ENCODE measurements at regions not wholly inside any gene's neighbourhood (a gene's known extent, or its start where the extent isn't known, plus 50 kb on each side); places are given as distances from the start of the nearest gene placed in this dataset.

- no peak overlapping the region for H3K4ac ChIP-seq (ENCODE audit: low read length)
- no peak overlapping the region for H2BK5ac ChIP-seq (ENCODE audit: low read length)
- H3K14ac ChIP-seq (ENCODE audit: low read length), result no peak overlapping the region
- no peak overlapping the region for H2AFZ ChIP-seq (ENCODE audit: low read length)
- H3K23ac ChIP-seq (ENCODE audit: low read depth, low read length, poor library complexity), result no peak overlapping the region
- no CpG with 5 or more reads among the region's 3 CpGs for WGBS, 2 donors (ENCODE audit: extremely low coverage in 2 of 2, insufficient read length in 2 of 2, insufficient replicate concordance in 1 of 2)
- H3K18ac ChIP-seq (ENCODE audit: low read length), result no peak overlapping the region
- H3K27ac ChIP-seq (replicated peaks; ENCODE audit: low read length), result no peak overlapping the region
- no peak overlapping the region for H2AK5ac ChIP-seq (ENCODE audit: low read depth, low read length)
- no peaks in the 10 kb centered on the region for H3K79me1 ChIP-seq (ENCODE audit: low read depth, low read length)
- no peak overlapping the region for H4K8ac ChIP-seq (ENCODE audit: low read depth, low read length)
- H2BK15ac ChIP-seq (ENCODE audit: low read length), result no peak overlapping the region
- no peak for DNase-seq (ENCODE audit: low spot score)
- no peak overlapping the region for H3K4me2 ChIP-seq (ENCODE audit: insufficient read depth, low read length, poor library complexity, severe bottlenecking)
- no peaks in the 10 kb centered on the region for H3K27me3 ChIP-seq (ENCODE audit: control insufficient read depth in 3 of 3, insufficient read depth in 3 of 3, low read depth in 1 of 3, low read length in 3 of 3)
- no peak overlapping the region for H2BK120ac ChIP-seq (ENCODE audit: low read depth, low read length)
- H3K4me3 ChIP-seq (ENCODE audit: low read length in 2 of 2), result no peak overlapping the region
- no peak overlapping the region for H4K91ac ChIP-seq (ENCODE audit: low read depth, low read length, poor library complexity)
- no peak overlapping the region for H2BK12ac ChIP-seq (ENCODE audit: low read length)
- no peaks in the 10 kb centered on the region for H3K36me3 ChIP-seq (replicated peaks in 1 of 2; ENCODE audit: control insufficient read depth in 2 of 2, insufficient read depth in 2 of 2, low read length in 2 of 2)
- H3K9me3 ChIP-seq (replicated peaks in 1 of 2; ENCODE audit: control insufficient read depth in 2 of 2, insufficient read depth in 1 of 2, low read depth in 1 of 2, low read length in 2 of 2), result peaks cover 2 to 5% of the 10 kb centered on the region in 2 donors
- H3K4me1 ChIP-seq (ENCODE audit: control insufficient read depth in 2 of 2, insufficient read depth in 1 of 2, low read depth in 1 of 2, low read length in 2 of 2), result no peaks in the 10 kb centered on the region
- H3K9ac ChIP-seq (ENCODE audit: low read depth, low read length, poor library complexity), result no peak overlapping the region
These were observed 271.6 kb upstream of the KAZN start for GRCh38 chr1:14326857-14327256.

GRCh38 chr1:14328685-14329084 is 269.8 kb upstream of the KAZN start:
- Histone ChIP-seq H3K36me3 (replicated peaks in 1 of 2; ENCODE audit: control insufficient read depth in 2 of 2, insufficient read depth in 2 of 2, low read length in 2 of 2) (no peaks in the 10 kb centered on the region), H3K4me2 (ENCODE audit: insufficient read depth, low read length, poor library complexity, severe bottlenecking) (no peak overlapping the region), H3K4ac (ENCODE audit: low read length) (no peak overlapping the region), H2BK120ac (ENCODE audit: low read depth, low read length) (no peak overlapping the region), H3K27me3 (ENCODE audit: control insufficient read depth in 3 of 3, insufficient read depth in 3 of 3, low read depth in 1 of 3, low read length in 3 of 3) (no peaks in the 10 kb centered on the region), H3K4me1 (ENCODE audit: control insufficient read depth in 2 of 2, insufficient read depth in 1 of 2, low read depth in 1 of 2, low read length in 2 of 2) (no peaks in the 10 kb centered on the region), H3K9ac (ENCODE audit: low read depth, low read length, poor library complexity) (no peak overlapping the region), H3K4me3 (ENCODE audit: low read length in 2 of 2) (no peak overlapping the region), H2BK15ac (ENCODE audit: low read length) (no peak overlapping the region), H4K91ac (ENCODE audit: low read depth, low read length, poor library complexity) (no peak overlapping the region), H2AK5ac (ENCODE audit: low read depth, low read length) (no peak overlapping the region), H3K18ac (ENCODE audit: low read length) (no peak overlapping the region), H4K8ac (ENCODE audit: low read depth, low read length) (no peak overlapping the region), H2BK12ac (ENCODE audit: low read length) (no peak overlapping the region), H3K9me3 (replicated peaks in 1 of 2; ENCODE audit: control insufficient read depth in 2 of 2, insufficient read depth in 1 of 2, low read depth in 1 of 2, low read length in 2 of 2) (peaks cover 2 to 6% of the 10 kb centered on the region in 2 donors), H3K23ac (ENCODE audit: low read depth, low read length, poor library complexity) (no peak overlapping the region), H3K79me1 (ENCODE audit: low read depth, low read length) (no peaks in the 10 kb centered on the region), H2BK5ac (ENCODE audit: low read length) (no peak overlapping the region), H3K27ac (replicated peaks; ENCODE audit: low read length) (no peak overlapping the region), H2AFZ (ENCODE audit: low read length) (no peak overlapping the region), H3K14ac (ENCODE audit: low read length) (no peak overlapping the region)
- DNase-seq (ENCODE audit: low spot score), result no peak

- Histone ChIP-seq H2BK12ac (ENCODE audit: low read length) (no peak overlapping the region), H2AFZ (ENCODE audit: low read length) (no peak overlapping the region), H3K14ac (ENCODE audit: low read length) (no peak overlapping the region), H3K9me3 (replicated peaks in 1 of 2; ENCODE audit: control insufficient read depth in 2 of 2, insufficient read depth in 1 of 2, low read depth in 1 of 2, low read length in 2 of 2) (peaks cover 2 to 8% of the 10 kb centered on the region in 2 donors), H2AK5ac (ENCODE audit: low read depth, low read length) (no peak overlapping the region), H2BK15ac (ENCODE audit: low read length) (no peak overlapping the region), H4K91ac (ENCODE audit: low read depth, low read length, poor library complexity) (no peak overlapping the region), H3K18ac (ENCODE audit: low read length) (no peak overlapping the region), H2BK5ac (ENCODE audit: low read length) (no peak overlapping the region), H3K4me1 (ENCODE audit: control insufficient read depth in 2 of 2, insufficient read depth in 1 of 2, low read depth in 1 of 2, low read length in 2 of 2) (peaks cover 0 to 2% of the 10 kb centered on the region in 2 donors), H3K36me3 (replicated peaks in 1 of 2; ENCODE audit: control insufficient read depth in 2 of 2, insufficient read depth in 2 of 2, low read length in 2 of 2) (no peaks in the 10 kb centered on the region), H3K9ac (ENCODE audit: low read depth, low read length, poor library complexity) (no peak overlapping the region), H3K4me2 (ENCODE audit: insufficient read depth, low read length, poor library complexity, severe bottlenecking) (no peak overlapping the region), H3K23ac (ENCODE audit: low read depth, low read length, poor library complexity) (no peak overlapping the region), H3K79me1 (ENCODE audit: low read depth, low read length) (no peaks in the 10 kb centered on the region), H3K4ac (ENCODE audit: low read length) (no peak overlapping the region), H3K27ac (replicated peaks; ENCODE audit: low read length) (no peak overlapping the region), H3K27me3 (ENCODE audit: control insufficient read depth in 3 of 3, insufficient read depth in 3 of 3, low read depth in 1 of 3, low read length in 3 of 3) (no peaks in the 10 kb centered on the region), H4K8ac (ENCODE audit: low read depth, low read length) (no peak overlapping the region), H2BK120ac (ENCODE audit: low read depth, low read length) (no peak overlapping the region), H3K4me3 (ENCODE audit: low read length in 2 of 2) (no peak overlapping the region)
- no CpG with 5 or more reads among the region's 4 CpGs for WGBS, 2 donors (ENCODE audit: extremely low coverage in 2 of 2, insufficient read length in 2 of 2, insufficient replicate concordance in 1 of 2)
- DNase-seq (ENCODE audit: low spot score), result no peak
These were observed 266.3 kb upstream of the KAZN start for GRCh38 chr1:14332158-14332557.

GRCh38 chr1:14334336-14335176 is 263.9 kb upstream of the KAZN start:
- Histone ChIP-seq H2BK120ac (ENCODE audit: low read depth, low read length) (no peak overlapping the region), H2BK5ac (ENCODE audit: low read length) (no peak overlapping the region), H3K9me3 (replicated peaks in 1 of 2; ENCODE audit: control insufficient read depth in 2 of 2, insufficient read depth in 1 of 2, low read depth in 1 of 2, low read length in 2 of 2) (peaks cover 2 to 8% of the 10 kb centered on the region in 2 donors), H3K4me2 (ENCODE audit: insufficient read depth, low read length, poor library complexity, severe bottlenecking) (no peak overlapping the region), H3K23ac (ENCODE audit: low read depth, low read length, poor library complexity) (no peak overlapping the region), H3K36me3 (replicated peaks in 1 of 2; ENCODE audit: control insufficient read depth in 2 of 2, insufficient read depth in 2 of 2, low read length in 2 of 2) (no peaks in the 10 kb centered on the region), H3K27me3 (ENCODE audit: control insufficient read depth in 3 of 3, insufficient read depth in 3 of 3, low read depth in 1 of 3, low read length in 3 of 3) (no peaks in the 10 kb centered on the region), H2BK15ac (ENCODE audit: low read length) (no peak overlapping the region), H2BK12ac (ENCODE audit: low read length) (no peak overlapping the region), H3K4me1 (ENCODE audit: control insufficient read depth in 2 of 2, insufficient read depth in 1 of 2, low read depth in 1 of 2, low read length in 2 of 2) (peaks cover 2% of the 10 kb centered on the region in 2 donors), H4K91ac (ENCODE audit: low read depth, low read length, poor library complexity) (no peak overlapping the region), H4K8ac (ENCODE audit: low read depth, low read length) (peak overlapping the region; percentile 70), H3K14ac (ENCODE audit: low read length) (no peak overlapping the region), H3K27ac (replicated peaks; ENCODE audit: low read length) (no peak overlapping the region), H3K4me3 (ENCODE audit: low read length in 2 of 2) (no peak overlapping the region), H2AK5ac (ENCODE audit: low read depth, low read length) (no peak overlapping the region), H3K9ac (ENCODE audit: low read depth, low read length, poor library complexity) (no peak overlapping the region), H3K4ac (ENCODE audit: low read length) (no peak overlapping the region), H3K18ac (ENCODE audit: low read length) (peak overlapping the region; percentile 1), H3K79me1 (ENCODE audit: low read depth, low read length) (no peaks in the 10 kb centered on the region), H2AFZ (ENCODE audit: low read length) (peak overlapping the region; percentile 79)
- no peak for DNase-seq (ENCODE audit: low spot score)
- no CpG with 5 or more reads among the region's 7 CpGs for WGBS, 2 donors (ENCODE audit: extremely low coverage in 2 of 2, insufficient read length in 2 of 2, insufficient replicate concordance in 1 of 2)
